ENCODE measurements at regions not wholly inside any gene's neighbourhood (a gene's known extent, or its start where the extent isn't known, plus 50 kb on each side); places are given as distances from the start of the nearest gene placed in this dataset.

- TF ChIP-seq CTCF (conservative IDR thresholded peaks at IDR 0.05; ENCODE audit: low read depth, low read length) (no peak), EZH2 (IDR thresholded peaks at IDR 0.05; ENCODE audit: borderline replicate concordance, low read depth, low read length, poor library complexity, severe bottlenecking) (no peak)
These were observed 489.2 kb upstream of the UBE2E2 start for GRCh38 chr3:22713936-22714335.
